Activated CD4-positive, alpha-beta T cell treated with anti-CD3 and anti-CD28 coated beads, Interleukin-2, amount 50 U/mL, for 48 hours (primary cell): ENCODE measurements at regions not wholly inside any gene's neighbourhood (a gene's known extent, or its start where the extent isn't known, plus 50 kb on each side); places are given as distances from the start of the nearest gene placed in this dataset.
"Not testable (repeated sequence)": the region's sequence is repeated elsewhere in the genome, so short reads cannot be mapped to it uniquely, and the experiment has no call there.

Experiments used
- DNase-seq, 2 experiments: peaks; one replicate each; pipeline ENCODE4 v3.0.0-alpha.2; 2020

GRCh38 chr6:10174761-10175160, 240.1 kb downstream of the TFAP2A start:
- DNase-seq, result no peak

DNA sequence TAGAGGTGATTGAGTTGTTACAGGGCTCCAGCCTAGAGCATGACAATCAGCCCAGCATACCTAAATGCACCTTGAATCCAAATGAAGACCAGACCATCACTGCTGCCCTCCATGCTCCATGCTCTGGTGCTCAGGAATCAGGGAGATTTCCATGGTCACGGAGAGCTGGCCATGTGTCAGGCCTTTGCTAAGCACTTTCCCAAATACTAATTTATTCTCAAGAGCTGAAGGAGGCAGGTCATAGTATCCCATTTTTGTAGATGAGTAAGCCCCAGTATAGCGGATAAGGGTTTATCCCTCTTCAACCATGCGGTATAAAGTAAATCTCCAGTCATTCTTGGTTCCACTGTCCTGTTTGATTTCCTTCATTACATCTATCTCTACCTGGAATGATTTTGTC, 240.8 kb downstream of the TFAP2A start:
- DNase-seq, result no peak

GRCh38 chr6:10171706-10172105, 243.2 kb downstream of the TFAP2A start:
- not testable (repeated sequence) for DNase-seq

DNA sequence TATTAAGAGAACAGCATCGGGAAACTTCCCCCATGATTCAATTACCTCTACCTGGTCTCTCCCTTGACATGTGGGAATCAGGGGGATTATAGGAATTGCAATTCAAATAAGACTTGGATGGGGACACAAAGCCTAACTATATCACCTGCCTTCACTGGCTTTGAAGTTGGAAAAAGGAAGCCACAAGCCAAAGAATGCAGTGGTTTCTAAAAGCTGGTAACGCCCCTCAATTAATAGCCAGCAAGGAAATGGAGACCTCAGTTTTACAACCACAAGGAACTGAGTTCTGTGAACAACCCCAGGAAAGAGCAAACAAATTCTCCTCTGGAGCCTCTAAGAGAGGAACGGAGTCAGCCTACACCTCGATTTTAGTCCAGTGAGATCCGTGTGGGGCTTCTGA, 244.1 kb downstream of the TFAP2A start:
- DNase-seq, result no peak

DNA sequence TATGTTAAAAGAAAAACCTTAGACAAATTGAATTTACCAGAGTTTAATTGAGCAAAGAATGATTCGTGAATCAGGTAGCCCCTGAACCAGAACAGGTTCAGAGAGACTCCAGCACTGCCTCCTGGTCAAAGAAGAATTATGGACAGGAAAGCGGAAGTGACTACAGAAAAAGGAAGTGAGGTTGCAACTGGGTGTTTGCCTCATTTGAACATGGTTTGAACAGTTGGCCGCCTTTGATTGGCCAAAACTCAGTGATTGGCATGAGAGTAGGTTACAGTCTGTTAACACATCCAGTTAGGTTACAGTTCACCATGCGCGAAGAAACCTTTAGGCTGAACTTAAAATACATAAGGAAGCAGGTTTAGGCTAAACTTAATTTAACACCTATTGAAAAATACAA, 248.8 kb downstream of the TFAP2A start:
- DNase-seq, result no peak

GRCh38 chr6:10163203-10163962, 251.5 kb downstream of the TFAP2A start:
- DNase-seq, result no peak

DNA sequence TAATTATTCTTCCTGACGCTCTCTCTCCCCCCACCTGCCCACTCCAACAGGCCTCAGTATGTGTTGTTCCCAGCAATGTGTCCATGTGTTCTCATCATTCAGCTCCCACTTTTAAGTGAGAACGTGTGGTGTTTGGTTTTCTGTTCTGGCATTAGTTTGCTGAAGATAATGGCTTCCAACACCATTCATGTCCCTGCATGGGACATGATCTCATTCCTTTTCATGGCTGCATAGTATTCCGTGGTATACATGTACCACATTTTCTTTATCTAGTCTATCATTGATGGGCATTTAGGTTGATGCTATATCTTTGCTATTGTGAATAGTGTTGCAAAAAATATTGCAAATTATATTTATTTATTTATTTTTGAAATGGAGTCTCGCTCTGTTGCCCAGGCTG, 258.0 kb downstream of the TFAP2A start:
- DNase-seq, result no peak

DNA sequence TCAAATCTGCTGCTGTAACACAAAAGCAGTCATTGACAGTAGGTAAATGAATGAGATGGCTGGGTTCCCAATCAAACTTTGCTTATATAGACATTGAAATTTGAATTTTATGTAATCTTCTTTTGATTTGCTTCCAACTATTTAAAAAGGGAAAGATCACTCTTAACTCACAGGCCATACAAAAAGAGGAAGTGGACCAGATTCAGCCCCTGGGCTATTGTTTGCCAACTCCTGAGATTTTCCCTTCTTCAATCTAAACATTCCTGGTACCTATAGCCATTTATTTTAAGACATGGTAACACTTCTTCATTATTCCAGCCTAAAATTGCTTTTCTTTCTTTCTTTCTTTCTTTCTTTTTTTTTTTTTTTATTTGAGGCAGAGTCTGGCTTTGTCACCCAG, 260.6 kb downstream of the TFAP2A start:
- no peak for DNase-seq

DNA sequence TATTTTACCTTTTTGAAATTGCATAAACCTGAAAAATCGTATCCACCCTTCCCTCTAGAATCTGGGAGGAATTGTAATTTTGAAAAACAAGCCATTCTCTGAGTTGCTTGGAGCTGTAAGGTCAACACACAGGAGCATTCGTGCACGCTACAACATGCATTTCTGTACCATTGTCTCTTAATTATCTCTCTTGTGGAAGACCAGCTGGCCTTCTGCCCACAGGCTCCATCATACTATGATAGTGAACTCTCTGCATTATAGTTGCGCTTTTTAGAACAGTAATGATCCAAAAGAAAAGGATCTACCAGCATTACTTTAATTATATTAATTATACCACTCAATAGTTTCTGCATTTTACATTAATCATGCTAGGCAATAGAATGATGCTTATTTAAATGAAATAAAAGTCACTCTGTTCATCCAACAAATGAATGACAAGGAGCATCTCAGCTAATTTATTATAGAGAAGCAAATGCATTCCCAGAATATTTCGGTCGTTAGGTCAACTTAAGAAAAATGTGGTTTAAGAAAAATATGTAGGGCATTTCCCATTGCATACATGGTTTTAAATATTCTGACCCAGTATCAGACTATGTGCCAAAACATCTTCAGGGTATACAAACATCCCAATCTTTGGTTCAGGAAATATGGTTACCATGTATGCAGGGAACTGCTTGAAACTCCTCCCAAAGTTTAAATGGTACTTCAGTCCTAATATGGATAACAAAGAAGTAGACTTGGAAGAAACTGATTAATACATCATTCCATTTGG, 263.5 kb downstream of the TFAP2A start:
- DNase-seq, result no peak

DNA sequence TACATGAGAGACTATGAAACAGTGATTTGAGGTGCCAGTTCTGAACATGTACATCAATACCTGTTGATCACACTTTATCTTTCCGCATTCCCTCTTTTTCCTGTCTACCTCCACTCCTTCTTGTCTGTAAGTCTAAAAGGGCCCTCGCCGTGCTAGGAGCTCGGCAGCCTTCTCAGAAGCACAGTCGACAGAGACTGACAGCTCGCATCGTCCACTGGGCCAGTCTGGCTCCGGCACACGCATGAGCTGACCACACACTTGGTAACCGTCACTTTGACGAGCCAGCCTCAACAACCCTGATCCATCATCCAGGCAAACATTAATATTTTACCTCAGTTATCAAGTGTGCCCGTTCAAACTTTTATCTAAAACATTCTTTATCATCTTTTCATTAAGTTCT, 265.3 kb downstream of the TFAP2A start:
- DNase-seq, result no peak

DNA sequence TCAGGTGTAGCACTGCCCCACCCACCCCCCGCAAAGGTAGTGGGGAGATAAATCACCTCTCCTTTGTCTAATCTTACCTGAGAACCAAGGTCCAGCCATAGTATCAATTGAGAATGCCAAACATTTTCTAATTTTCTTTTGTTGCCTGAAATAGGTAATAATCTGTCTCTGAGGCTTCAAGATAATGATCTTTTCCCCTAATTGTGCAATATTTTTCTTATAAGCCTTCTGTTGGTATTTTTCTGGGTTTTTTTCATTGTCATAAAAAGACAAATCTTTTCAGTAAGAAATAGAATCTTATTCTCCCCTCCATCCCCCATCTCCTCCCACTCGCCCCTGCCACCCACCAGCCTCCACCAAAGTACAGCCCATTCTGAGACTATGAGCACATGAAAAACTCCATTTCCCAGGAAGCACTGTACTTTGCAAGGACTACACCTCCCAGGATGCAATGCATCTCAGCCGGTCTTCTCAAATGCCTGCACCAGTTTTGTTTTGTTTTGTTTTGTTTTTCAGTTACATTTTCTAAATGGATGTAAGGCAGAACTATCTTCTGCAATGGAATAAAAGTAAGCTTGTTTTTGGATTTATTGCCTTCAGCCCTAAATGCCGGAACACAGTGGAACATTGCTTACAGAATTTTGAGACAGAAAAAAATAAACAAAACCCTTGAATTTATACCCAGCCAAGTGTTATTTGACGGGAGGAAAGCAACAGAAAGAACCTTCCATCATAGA, 268.0 kb downstream of the TFAP2A start:
- peak in 1 of 2 experiments; percentile 0 for DNase-seq

DNA sequence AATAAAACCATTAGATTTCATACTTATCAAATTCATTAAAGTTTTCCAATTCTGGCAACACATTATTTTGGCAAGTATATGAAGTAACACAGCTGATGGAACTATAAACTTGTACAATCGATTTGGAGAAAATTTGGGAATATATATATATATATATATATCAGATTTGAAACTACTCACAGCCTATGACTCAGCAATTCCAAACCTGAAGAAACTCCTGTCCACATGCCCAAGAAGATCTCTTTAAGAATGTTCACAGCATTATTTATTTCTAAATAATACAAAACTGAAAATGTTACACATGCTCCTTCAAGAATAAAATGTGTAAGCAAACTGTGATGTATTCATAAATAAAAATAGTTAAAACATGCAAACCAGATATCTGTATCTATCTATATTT, 270.1 kb downstream of the TFAP2A start:
- DNase-seq, result no peak

DNA sequence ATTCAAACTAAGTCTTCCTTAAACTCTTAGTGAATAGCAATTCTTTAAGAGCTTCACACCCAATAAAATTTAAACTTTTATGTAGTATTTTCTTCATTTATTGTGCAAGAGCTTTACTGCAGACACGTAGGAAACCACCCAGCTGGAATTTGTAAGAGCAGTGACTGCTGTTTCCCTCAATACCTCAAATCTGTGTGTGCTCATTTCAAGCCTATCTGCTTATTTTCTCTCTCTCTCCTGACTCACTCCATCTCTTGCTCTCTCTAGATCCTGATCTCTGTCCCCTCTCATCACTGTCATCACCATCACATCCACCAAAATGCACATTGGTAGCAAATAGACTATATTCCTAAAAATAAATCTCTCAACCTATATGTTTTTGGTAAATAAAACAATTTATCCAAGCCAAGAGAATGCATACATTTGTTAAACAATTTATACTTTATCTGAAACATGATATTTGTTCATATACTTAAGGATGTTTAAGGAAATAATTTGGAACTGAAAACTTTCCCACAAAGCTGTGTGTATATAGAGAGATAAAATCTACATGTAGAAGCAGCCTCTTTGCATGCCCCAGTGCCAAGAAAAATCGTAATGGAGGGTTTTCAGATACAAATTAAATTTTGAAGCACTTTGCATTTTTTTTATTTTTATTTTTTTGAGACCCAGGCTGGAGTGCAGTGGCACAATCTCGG, 273.0 kb downstream of the TFAP2A start:
- DNase-seq, result no peak

DNA sequence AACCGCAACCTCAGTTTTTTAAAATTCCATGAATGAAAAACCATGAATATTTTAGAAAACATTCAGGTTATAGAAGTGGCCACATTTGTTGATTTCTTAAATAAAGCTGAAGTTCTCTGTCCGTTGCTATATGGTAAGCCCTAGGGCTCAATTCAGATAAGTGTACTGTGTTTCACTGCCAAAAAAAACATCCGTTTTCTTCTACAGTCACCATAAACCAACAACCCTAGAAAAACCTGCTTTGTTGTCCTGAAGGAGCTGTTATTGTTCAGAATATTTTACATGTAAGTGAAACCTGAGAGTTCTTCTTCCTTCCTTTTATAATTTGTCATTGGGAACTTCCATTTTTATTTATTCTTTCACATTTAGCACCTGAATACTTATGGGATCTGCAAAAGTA, 274.1 kb downstream of the TFAP2A start:
- no peak for DNase-seq

GRCh38 chr6:10140136-10140535, 274.7 kb downstream of the TFAP2A start:
- DNase-seq, result no peak

GRCh38 chr6:10138917-10139316, 276.0 kb downstream of the TFAP2A start:
- DNase-seq, result no peak

GRCh38 chr6:10136636-10137035, 278.2 kb downstream of the TFAP2A start:
- no peak for DNase-seq

GRCh38 chr6:10134185-10134584, 280.7 kb downstream of the TFAP2A start:
- not testable (repeated sequence) for DNase-seq

GRCh38 chr6:10128721-10129120, 286.2 kb downstream of the TFAP2A start:
- no peak for DNase-seq

DNA sequence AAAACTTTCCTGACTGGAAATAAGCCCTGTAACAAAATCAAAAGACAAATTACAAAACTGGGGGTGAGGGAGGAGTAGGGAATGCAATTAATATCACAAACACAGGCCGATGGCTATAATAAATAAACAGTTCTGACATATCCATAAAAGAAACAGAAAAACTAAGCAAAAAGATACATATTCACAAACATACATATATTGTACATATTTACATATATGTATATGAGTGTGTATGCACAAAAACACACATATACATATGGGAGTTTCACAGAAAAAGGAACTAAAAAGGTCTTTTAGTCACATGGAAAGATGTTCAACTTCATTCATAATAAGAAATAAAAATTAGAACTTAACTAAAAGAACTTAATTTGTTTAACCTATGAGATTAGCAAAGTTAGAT, 292.7 kb downstream of the TFAP2A start:
- DNase-seq, result no peak

- no peak for DNase-seq
These were observed 301.9 kb downstream of the TFAP2A start for GRCh38 chr6:10112871-10113549.

- DNase-seq, result no peak
These were observed 302.9 kb downstream of the TFAP2A start for GRCh38 chr6:10111975-10112374.
